Keratinocyte (primary cell): ENCODE measurements at regions not wholly inside any gene's neighbourhood (a gene's known extent, or its start where the extent isn't known, plus 50 kb on each side); places are given as distances from the start of the nearest gene placed in this dataset.

ENCODE experiments used
- CTCF ChIP-seq, 3 experiments: IDR thresholded peaks in 1 of 3; conservative IDR thresholded peaks in 1 of 3; optimal IDR thresholded peaks in 1 of 3; 2 replicates in 2 of 3; 3 replicates in 1 of 3; pipeline versions ENCODE3 to v1.5.1; 2011; ENCODE audit warnings: low read length in 3 of 3, mild to moderate bottlenecking in 3 of 3, moderate library complexity in 2 of 3, control low read depth in 1 of 3, inconsistent platforms in 1 of 3; ENCODE audit not compliant: insufficient read depth in 2 of 3; ENCODE audit errors: extremely low read depth in 1 of 3
- EZH2 ChIP-seq: IDR thresholded peaks from one replicate; pipeline ENCODE4 v1.6.1; 2012; ENCODE audit warnings: inconsistent platforms, mild to moderate bottlenecking, low read length, moderate library complexity

DNA sequence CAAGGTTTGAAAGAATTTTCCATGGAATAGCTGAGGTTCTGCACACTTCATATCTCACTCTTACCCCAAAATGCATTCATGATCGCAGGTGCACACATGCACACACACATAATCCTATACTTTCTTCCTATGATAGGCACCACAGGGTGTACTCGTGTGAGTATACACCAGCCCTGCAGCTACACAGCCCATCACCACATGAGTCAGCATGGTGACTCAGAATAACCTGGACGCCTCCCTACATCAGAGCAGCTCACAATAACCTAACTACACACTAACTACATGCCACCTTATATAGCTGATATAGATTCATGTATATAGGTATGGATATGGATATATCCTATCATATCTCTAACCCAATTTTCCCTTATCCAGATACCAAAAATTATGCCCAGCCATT lies 850.2 kb upstream of the TMEM132C start:
- TF ChIP-seq CTCF (optimal IDR thresholded peaks at IDR 0.05 in 1 of 3, IDR thresholded peaks at IDR 0.05 in 1 of 3, conservative IDR thresholded peaks at IDR 0.05 in 1 of 3; ENCODE audit: extremely low read depth in 1 of 3, insufficient read depth in 2 of 3, low read length in 3 of 3) = no peak
- TF ChIP-seq EZH2 = no peak
